Hepatocyte (in vitro differentiated cells): ENCODE measurements at regions not wholly inside any gene's neighbourhood (a gene's known extent, or its start where the extent isn't known, plus 50 kb on each side); places are given as distances from the start of the nearest gene placed in this dataset.

ENCODE experiments used
- DNase-seq: peaks from one replicate; pipeline ENCODE4 v3.0.0-alpha.2; 2016; ENCODE audit warnings: low spot score
- H2AFZ ChIP-seq: fragments of 200-600 bp; sonication (generic); 2 replicates; pipeline ENCODE4 v1.6.0; 2016; ENCODE audit warnings: antibody characterized with exemption, mild to moderate bottlenecking
- H3K27ac ChIP-seq: fragments of 200-600 bp; sonication (generic); 2 replicates; pipeline ENCODE4 v1.5.1; 2016; ENCODE audit warnings: mild to moderate bottlenecking
- H3K27me3 ChIP-seq: fragments of 200-600 bp; sonication (generic); 2 replicates; pipeline ENCODE4 v1.6.1; 2016
- H3K36me3 ChIP-seq: fragments of 200-600 bp; sonication (generic); replicated peaks from 2 replicates; pipeline ENCODE4 v1.5.1; 2016; ENCODE audit warnings: low read depth; ENCODE audit not compliant: insufficient read depth
- H3K4me1 ChIP-seq: fragments of 200-600 bp; sonication (generic); 2 replicates; pipeline ENCODE4 v1.5.1; 2016; ENCODE audit warnings: mild to moderate bottlenecking, moderate library complexity; ENCODE audit not compliant: insufficient read depth
- H3K4me2 ChIP-seq: fragments of 200-600 bp; sonication (generic); 2 replicates; pipeline ENCODE4 v1.6.0; 2016
- H3K4me3 ChIP-seq: fragments of 200-600 bp; sonication (generic); 2 replicates; pipeline ENCODE4 v1.5.1; 2016; ENCODE audit warnings: mild to moderate bottlenecking
- H3K79me2 ChIP-seq: fragments of 200-600 bp; sonication (generic); 2 replicates; pipeline ENCODE4 v1.6.0; 2017; ENCODE audit warnings: mild to moderate bottlenecking
- H3K9me2 ChIP-seq: fragments of 200-600 bp; sonication (generic); replicated peaks from 2 replicates; pipeline ENCODE4 v1.6.0; 2017; ENCODE audit warnings: mild to moderate bottlenecking; ENCODE audit not compliant: insufficient read depth
- H3K9me3 ChIP-seq: fragments of 200-600 bp; sonication (generic); 2 replicates; pipeline ENCODE4 v1.5.1; 2016; ENCODE audit warnings: low read depth, mild to moderate bottlenecking
- H4K20me1 ChIP-seq: fragments of 200-600 bp; sonication (generic); 2 replicates; pipeline ENCODE4 v1.6.0; 2016; ENCODE audit warnings: mild to moderate bottlenecking; ENCODE audit not compliant: insufficient read depth, poor library complexity, severe bottlenecking
- CTCF ChIP-seq: fragments of 200-600 bp; sonication (generic); IDR thresholded peaks from 2 replicates; pipeline ENCODE4 v1.5.1; 2016; ENCODE audit warnings: antibody characterized with exemption, mild to moderate bottlenecking; ENCODE audit not compliant: poor library complexity
- EZH2 ChIP-seq: fragments of 200-600 bp; sonication (generic); IDR thresholded peaks from 2 replicates; pipeline ENCODE4 v1.6.1; 2016; ENCODE audit warnings: antibody characterized with exemption, mild to moderate bottlenecking, borderline replicate concordance
- EZH2phosphoT487 ChIP-seq: fragments of 200-600 bp; sonication (generic); IDR thresholded peaks from one replicate; pipeline ENCODE4 v1.6.1; 2018; ENCODE audit warnings: antibody characterized with exemption, mild to moderate bottlenecking, low read depth, moderate library complexity; ENCODE audit not compliant: unreplicated experiment, severe bottlenecking
- WGBS: methylation state at CpG from one replicate; pipeline ENCODE4 v1.1.6; 2016; ENCODE audit warnings: low lambda C conversion rate; ENCODE audit errors: missing lambda C conversion rate; 5-methylcytosine and 5-hydroxymethylcytosine counted together

GRCh38 chr18:1483385-1483784 is 578.7 kb downstream of the ADCYAP1 start:
- Histone ChIP-seq H3K9me3 (no peaks in the 10 kb centered on the region), H3K27me3 (no peaks in the 10 kb centered on the region), H3K27ac (no peak overlapping the region), H3K4me3 (no peak overlapping the region), H4K20me1 (no peaks in the 10 kb centered on the region), H3K36me3 (no peaks in the 10 kb centered on the region), H2AFZ (no peak overlapping the region), H3K4me2 (no peak overlapping the region), H3K9me2 (no peaks in the 10 kb centered on the region), H3K79me2 (no peaks in the 10 kb centered on the region), H3K4me1 (no peaks in the 10 kb centered on the region)
- no peak for TF ChIP-seq CTCF
- TF ChIP-seq EZH2phosphoT487, result no peak
- peak; percentile 15 for DNase-seq

GRCh38 chr18:1487457-1487856 is 582.8 kb downstream of the ADCYAP1 start:
- Histone ChIP-seq H3K27ac (no peak overlapping the region), H4K20me1 (no peaks in the 10 kb centered on the region), H3K9me3 (no peaks in the 10 kb centered on the region), H3K79me2 (no peaks in the 10 kb centered on the region), H2AFZ (no peak overlapping the region), H3K36me3 (no peaks in the 10 kb centered on the region), H3K4me1 (no peaks in the 10 kb centered on the region), H3K4me3 (no peak overlapping the region), H3K27me3 (no peaks in the 10 kb centered on the region), H3K9me2 (no peaks in the 10 kb centered on the region), H3K4me2 (no peak overlapping the region)
- DNase-seq, result no peak
- TF ChIP-seq EZH2phosphoT487, result no peak
- WGBS, result 81% methylated on average over 2 of the region's 2 CpGs

GRCh38 chr18:1488394-1488793 is 583.7 kb downstream of the ADCYAP1 start:
- 95% methylated on average over 4 of the region's 4 CpGs for WGBS

GRCh38 chr18:1488957-1489356 is 584.3 kb downstream of the ADCYAP1 start:
- H4K20me1 ChIP-seq, result no peaks in the 10 kb centered on the region
- no peaks in the 10 kb centered on the region for H3K9me2 ChIP-seq
- no peaks in the 10 kb centered on the region for H3K4me1 ChIP-seq
- no peak for DNase-seq
- no peak overlapping the region for H3K4me3 ChIP-seq
- no peaks in the 10 kb centered on the region for H3K9me3 ChIP-seq
- H3K27me3 ChIP-seq, result no peaks in the 10 kb centered on the region
- H2AFZ ChIP-seq, result no peak overlapping the region
- no peaks in the 10 kb centered on the region for H3K79me2 ChIP-seq
- TF ChIP-seq EZH2, result no peak
- no peak for TF ChIP-seq CTCF
- TF ChIP-seq EZH2phosphoT487, result no peak
- no peaks in the 10 kb centered on the region for H3K36me3 ChIP-seq
- WGBS, result 87% methylated on average over 1 of the region's 1 CpG
- H3K4me2 ChIP-seq, result no peak overlapping the region
- no peak overlapping the region for H3K27ac ChIP-seq

More at GRCh38 chr18:1488394-1488793, 583.7 kb downstream of the ADCYAP1 start:
- TF ChIP-seq CTCF (no peak), EZH2 (no peak), EZH2phosphoT487 (no peak)
- H3K9me3 ChIP-seq, result no peaks in the 10 kb centered on the region
- no peak overlapping the region for H3K27ac ChIP-seq
- no peak overlapping the region for H3K4me3 ChIP-seq
- H4K20me1 ChIP-seq, result no peaks in the 10 kb centered on the region
- no peaks in the 10 kb centered on the region for H3K9me2 ChIP-seq
- no peaks in the 10 kb centered on the region for H3K79me2 ChIP-seq
- no peak for DNase-seq
- no peaks in the 10 kb centered on the region for H3K4me1 ChIP-seq
- no peak overlapping the region for H2AFZ ChIP-seq
- H3K36me3 ChIP-seq, result no peaks in the 10 kb centered on the region
- H3K27me3 ChIP-seq, result no peaks in the 10 kb centered on the region
- H3K4me2 ChIP-seq, result no peak overlapping the region
